H9 (cell line): ENCODE measurements at regions not wholly inside any gene's neighbourhood (a gene's known extent, or its start where the extent isn't known, plus 50 kb on each side); places are given as distances from the start of the nearest gene placed in this dataset.

Experiments used
- DNase-seq: peaks from one replicate; pipeline ENCODE4 v3.0.0-alpha.2; 2017
- H2AFZ ChIP-seq: one replicate; pipeline ENCODE4 v1.6.1; 2013; ENCODE audit warnings: mild to moderate bottlenecking, low read length, control low read depth, moderate library complexity
- H2AK5ac ChIP-seq: 2 replicates; pipeline ENCODE4 v1.6.1; 2013; ENCODE audit warnings: low read length, control low read depth, mixed read lengths; ENCODE audit not compliant: insufficient read length
- H2BK120ac ChIP-seq: one replicate; pipeline ENCODE4 v1.6.1; 2013; ENCODE audit warnings: low read depth, mild to moderate bottlenecking, low read length, control low read depth, inconsistent platforms; ENCODE audit not compliant: poor library complexity, severe bottlenecking
- H2BK12ac ChIP-seq: 2 replicates; pipeline ENCODE4 v1.6.1; 2013; ENCODE audit warnings: low read length, control low read depth, mixed read lengths, low read depth; ENCODE audit not compliant: insufficient read length
- H2BK15ac ChIP-seq: 2 replicates; pipeline ENCODE4 v1.6.1; 2013; ENCODE audit warnings: low read depth, low read length, control low read depth
- H2BK20ac ChIP-seq: one replicate; pipeline ENCODE4 v1.6.1; 2013; ENCODE audit warnings: low read depth, mild to moderate bottlenecking, low read length, control low read depth, inconsistent platforms; ENCODE audit not compliant: poor library complexity, severe bottlenecking
- H2BK5ac ChIP-seq: 2 replicates; pipeline ENCODE4 v1.6.1; 2013; ENCODE audit warnings: low read length, control low read depth, mixed read lengths; ENCODE audit not compliant: insufficient read length
- H3K14ac ChIP-seq: 2 replicates; pipeline ENCODE4 v1.6.1; 2013; ENCODE audit warnings: low read length, control low read depth; ENCODE audit not compliant: insufficient read depth
- H3K18ac ChIP-seq: 2 replicates; pipeline ENCODE4 v1.6.1; 2013; ENCODE audit warnings: low read depth, mild to moderate bottlenecking, mixed read lengths, low read length, control low read depth; ENCODE audit not compliant: insufficient read length
- H3K23ac ChIP-seq: 2 replicates; pipeline ENCODE4 v1.6.1; 2013; ENCODE audit warnings: low read length, control low read depth, mixed read lengths, low read depth; ENCODE audit not compliant: insufficient read length
- H3K23me2 ChIP-seq: 2 replicates; pipeline ENCODE4 v1.6.1; 2013; ENCODE audit warnings: low read depth, mild to moderate bottlenecking, mixed read lengths, low read length, control low read depth; ENCODE audit not compliant: insufficient read length, poor library complexity, severe bottlenecking
- H3K27ac ChIP-seq: 2 replicates; pipeline ENCODE4 v1.5.1; 2013; ENCODE audit warnings: low read length, control low read depth, mixed read lengths, low read depth; ENCODE audit not compliant: insufficient read length
- H3K27me3 ChIP-seq: 2 replicates; pipeline ENCODE4 v1.6.1; 2013; ENCODE audit warnings: low read length, control low read depth, inconsistent platforms; ENCODE audit not compliant: insufficient read depth
- H3K4ac ChIP-seq: 2 replicates; pipeline ENCODE4 v1.6.1; 2013; ENCODE audit warnings: low read depth, mild to moderate bottlenecking, control low read depth, inconsistent platforms, low read length, moderate library complexity
- H3K4me1 ChIP-seq: 2 replicates; pipeline ENCODE4 v1.6.1; 2013; ENCODE audit warnings: low read length, control low read depth, inconsistent platforms; ENCODE audit not compliant: insufficient read depth
- H3K4me2 ChIP-seq: 2 replicates; pipeline ENCODE4 v1.6.1; 2013; ENCODE audit warnings: low read length, control low read depth, mixed read lengths; ENCODE audit not compliant: insufficient read length, insufficient read depth
- H3K56ac ChIP-seq: 2 replicates; pipeline ENCODE4 v1.6.1; 2013; ENCODE audit warnings: low read depth, mild to moderate bottlenecking, mixed read lengths, low read length, control low read depth; ENCODE audit not compliant: insufficient read length
- H3K79me1 ChIP-seq: 2 replicates; pipeline ENCODE4 v1.6.1; 2013; ENCODE audit warnings: low read depth, mild to moderate bottlenecking, moderate library complexity, low read length, control low read depth, inconsistent platforms; ENCODE audit not compliant: insufficient read depth, poor library complexity, severe bottlenecking
- H3K79me2 ChIP-seq: 2 replicates; pipeline ENCODE4 v1.6.1; 2013; ENCODE audit warnings: low read length, control low read depth, inconsistent platforms; ENCODE audit not compliant: insufficient read depth
- H3K9ac ChIP-seq: 2 replicates; pipeline ENCODE4 v1.6.1; 2013; ENCODE audit warnings: low read length, control low read depth, mixed read lengths; ENCODE audit not compliant: insufficient read length; ENCODE audit errors: extremely low read depth
- H3K9me3 ChIP-seq: one replicate; pipeline ENCODE4 v1.6.1; 2013; ENCODE audit warnings: low read depth, low read length, inconsistent platforms; ENCODE audit not compliant: control insufficient read depth
- H3T11ph ChIP-seq: one replicate; pipeline ENCODE4 v1.6.1; 2013; ENCODE audit warnings: mild to moderate bottlenecking, low read length, control low read depth, inconsistent platforms
- H4K20me1 ChIP-seq: one replicate; pipeline ENCODE4 v1.6.1; 2013; ENCODE audit not compliant: control insufficient read depth, insufficient read length, insufficient read depth
- H4K5ac ChIP-seq: 2 replicates; pipeline ENCODE4 v1.6.1; 2013; ENCODE audit warnings: low read depth, mild to moderate bottlenecking, mixed read lengths, low read length, control low read depth; ENCODE audit not compliant: insufficient read length
- H4K8ac ChIP-seq: replicated peaks from 2 replicates; pipeline ENCODE4 v1.6.1; 2013; ENCODE audit warnings: low read length, control low read depth, mixed read lengths, low read depth; ENCODE audit not compliant: insufficient read length
- H4K91ac ChIP-seq: 2 replicates; pipeline ENCODE4 v1.6.1; 2013; ENCODE audit warnings: low read depth, mild to moderate bottlenecking, moderate library complexity, mixed read lengths, low read length, control low read depth; ENCODE audit not compliant: insufficient read length
- H3K27ac Mint-ChIP-seq, 3 experiments: 2 replicates in 2 of 3; 3 replicates in 1 of 3; pipeline ENCODE4 v1.8.0; 2020 to 2021; ENCODE audit warnings: mixed read lengths in 3 of 3, mild to moderate bottlenecking in 1 of 3, moderate library complexity in 1 of 3
- H3K27me3 Mint-ChIP-seq: 2 replicates; pipeline ENCODE4 v1.8.0; 2021; ENCODE audit warnings: low read depth, mild to moderate bottlenecking, moderate library complexity, mixed read lengths
- H3K36me3 Mint-ChIP-seq, 3 experiments: 2 replicates in 2 of 3; 3 replicates in 1 of 3; pipeline ENCODE4 v1.8.0; 2020 to 2021; ENCODE audit warnings: low read depth in 3 of 3, mixed read lengths in 3 of 3; ENCODE audit not compliant: insufficient read depth in 1 of 3
- H3K4me1 Mint-ChIP-seq, 2 experiments: 2 replicates each; pipeline ENCODE4 v1.8.0; 2020; ENCODE audit warnings: mixed read lengths in 2 of 2
- H3K4me3 Mint-ChIP-seq, 2 experiments: 2 replicates in 1 of 2; 3 replicates in 1 of 2; pipeline ENCODE4 v1.8.0; 2020 to 2021; ENCODE audit warnings: mild to moderate bottlenecking in 2 of 2, mixed read lengths in 2 of 2, moderate library complexity in 1 of 2
- H3K9me3 Mint-ChIP-seq, 2 experiments: 2 replicates in 1 of 2; 3 replicates in 1 of 2; pipeline ENCODE4 v1.8.0; 2020; ENCODE audit warnings: mild to moderate bottlenecking in 2 of 2, mixed read lengths in 2 of 2, moderate library complexity in 1 of 2
- WGBS: extraction: QIAGEN DNeasy Blood & Tissue Kit; methylation state at CpG from one replicate; pipeline ENCODE4 v1.1.7; 2013; ENCODE audit warnings: missing lambda C conversion rate, low lambda C conversion rate, mixed read lengths; ENCODE audit not compliant: insufficient read length; ENCODE audit errors: extremely low coverage; 5-methylcytosine and 5-hydroxymethylcytosine counted together
- TF ChIP-seq, protein P1 (sequence below): fragments of 200-600 bp; sonication (generic); conservative IDR thresholded peaks from 3 replicates; pipeline ENCODE4 v1.8.0; 2021; ENCODE audit warnings: antibody characterized with exemption, mild to moderate bottlenecking

DNA sequence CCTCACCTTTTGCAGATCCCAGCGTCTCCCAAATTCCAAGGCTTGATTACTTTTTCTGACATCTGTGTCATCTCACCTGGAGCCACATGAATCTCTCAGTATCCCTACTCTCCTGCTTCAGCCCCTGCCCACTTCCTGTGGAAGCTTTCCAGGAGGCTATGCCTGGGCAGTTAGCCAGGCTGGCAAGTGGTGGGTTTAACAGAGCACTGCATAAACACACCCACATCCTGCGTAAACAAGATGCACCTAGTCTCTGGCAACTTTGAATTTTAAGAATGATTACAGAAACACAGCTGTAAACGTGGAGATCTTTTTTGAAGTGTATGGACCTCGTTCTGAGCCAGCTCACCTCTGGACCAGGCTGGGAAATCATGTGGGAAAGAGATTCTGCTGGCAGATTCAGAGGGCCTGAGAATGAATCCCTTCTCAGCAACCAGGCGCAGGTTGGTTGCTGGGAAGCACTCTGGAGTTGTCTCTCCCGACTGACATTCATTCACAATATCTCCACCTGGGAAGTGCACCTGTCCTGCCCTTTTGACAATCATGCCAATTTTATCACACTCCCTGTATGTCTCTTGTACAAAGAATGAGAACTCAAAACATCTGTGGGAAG lies 55.7 kb upstream of the FANCC start:
- Histone ChIP-seq H2BK15ac (no peak overlapping the region), H2BK12ac (no peak overlapping the region), H3K4me2 (no peak overlapping the region), H3K23ac (no peak overlapping the region), H4K5ac (no peak overlapping the region), H2BK5ac (no peak overlapping the region), H3K4me1 (no peaks in the 10 kb centered on the region), H2BK20ac (no peak overlapping the region), H2BK120ac (no peak overlapping the region), H3K79me1 (no peaks in the 10 kb centered on the region), H3K4ac (no peak overlapping the region), H3K56ac (no peak overlapping the region), H3K18ac (no peak overlapping the region), H4K8ac (no peak overlapping the region), H3K27ac (no peak overlapping the region), H3K14ac (no peak overlapping the region), H3K9ac (no peak overlapping the region), H2AK5ac (no peak overlapping the region), H3K9me3 (no peaks in the 10 kb centered on the region), H3K27me3 (no peaks in the 10 kb centered on the region), H3K23me2 (no peaks in the 10 kb centered on the region), H3K79me2 (no peaks in the 10 kb centered on the region), H3T11ph (no peak overlapping the region), H4K91ac (no peak overlapping the region), H2AFZ (no peak overlapping the region), H4K20me1 (no peaks in the 10 kb centered on the region)
- H3K9me3 Mint-ChIP-seq = peaks cover 5 to 6% of the 10 kb centered on the region in 2 experiments
- H3K4me3 Mint-ChIP-seq = no peak overlapping the region
- peaks cover 2% of the 10 kb centered on the region for H3K27me3 Mint-ChIP-seq
- H3K36me3 Mint-ChIP-seq = peaks cover 2 to 6% (median 5%) of the 10 kb centered on the region in 3 experiments; a peak in 6 of 7 replicates
- TF ChIP-seq, protein P1, sequence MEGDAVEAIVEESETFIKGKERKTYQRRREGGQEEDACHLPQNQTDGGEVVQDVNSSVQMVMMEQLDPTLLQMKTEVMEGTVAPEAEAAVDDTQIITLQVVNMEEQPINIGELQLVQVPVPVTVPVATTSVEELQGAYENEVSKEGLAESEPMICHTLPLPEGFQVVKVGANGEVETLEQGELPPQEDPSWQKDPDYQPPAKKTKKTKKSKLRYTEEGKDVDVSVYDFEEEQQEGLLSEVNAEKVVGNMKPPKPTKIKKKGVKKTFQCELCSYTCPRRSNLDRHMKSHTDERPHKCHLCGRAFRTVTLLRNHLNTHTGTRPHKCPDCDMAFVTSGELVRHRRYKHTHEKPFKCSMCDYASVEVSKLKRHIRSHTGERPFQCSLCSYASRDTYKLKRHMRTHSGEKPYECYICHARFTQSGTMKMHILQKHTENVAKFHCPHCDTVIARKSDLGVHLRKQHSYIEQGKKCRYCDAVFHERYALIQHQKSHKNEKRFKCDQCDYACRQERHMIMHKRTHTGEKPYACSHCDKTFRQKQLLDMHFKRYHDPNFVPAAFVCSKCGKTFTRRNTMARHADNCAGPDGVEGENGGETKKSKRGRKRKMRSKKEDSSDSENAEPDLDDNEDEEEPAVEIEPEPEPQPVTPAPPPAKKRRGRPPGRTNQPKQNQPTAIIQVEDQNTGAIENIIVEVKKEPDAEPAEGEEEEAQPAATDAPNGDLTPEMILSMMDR = no peak
- WGBS = no CpG with 5 or more reads among the region's 6 CpGs
- H3K27ac Mint-ChIP-seq = no peak overlapping the region
- peaks cover 4 to 9% of the 10 kb centered on the region in 2 experiments; a peak in 2 of 4 replicates for H3K4me1 Mint-ChIP-seq
- no peak for DNase-seq
